ENCODE measurements at regions not wholly inside any gene's neighbourhood (a gene's known extent, or its start where the extent isn't known, plus 50 kb on each side); places are given as distances from the start of the nearest gene placed in this dataset.

DNA sequence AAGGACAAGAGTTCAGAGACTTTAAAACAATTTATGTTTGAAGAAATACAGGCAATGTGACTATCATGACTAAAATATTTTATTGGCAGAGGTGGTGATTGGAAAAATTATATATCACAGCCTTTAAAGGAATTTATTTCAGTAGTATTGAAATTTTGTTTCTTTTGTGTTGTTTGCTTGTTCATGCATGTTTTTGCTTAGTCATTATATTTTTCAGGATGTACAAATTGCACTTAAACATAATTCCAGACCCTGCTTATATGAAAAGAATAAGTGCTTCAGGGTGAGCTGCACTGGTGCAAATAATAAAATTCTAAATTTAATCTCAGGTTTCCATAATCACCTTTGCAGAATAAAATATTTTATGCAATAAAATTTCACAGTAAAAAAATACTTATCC lies 283.3 kb downstream of the PPP1R3A start:
- intact Hi-C loops (cut with DNase I): no loop called here
- Histone ChIP-seq H3K9ac (ENCODE audit: low read length in 3 of 3) (no peak overlapping the region), H3K4me3 (ENCODE audit: low read length in 3 of 3) (no peak overlapping the region), H3K36me3 (ENCODE audit: control insufficient read depth in 2 of 3, insufficient read depth in 3 of 3, low read length in 3 of 3) (no peaks in the 10 kb centered on the region), H3K27ac (ENCODE audit: low read depth in 2 of 2, low read length in 2 of 2) (no peak overlapping the region), H3K4me1 (ENCODE audit: control insufficient read depth in 2 of 3, insufficient read depth in 2 of 3, low read depth in 1 of 3, low read length in 3 of 3) (no peaks in the 10 kb centered on the region), H3K9me3 (ENCODE audit: control insufficient read depth in 2 of 3, insufficient read depth in 1 of 3, low read length in 3 of 3) (no peaks in the 10 kb centered on the region), H3K27me3 (ENCODE audit: control insufficient read depth, insufficient read depth, low read length) (no peaks in the 10 kb centered on the region)
- no peak for FAIRE-seq
- TF ChIP-seq, protein P1, sequence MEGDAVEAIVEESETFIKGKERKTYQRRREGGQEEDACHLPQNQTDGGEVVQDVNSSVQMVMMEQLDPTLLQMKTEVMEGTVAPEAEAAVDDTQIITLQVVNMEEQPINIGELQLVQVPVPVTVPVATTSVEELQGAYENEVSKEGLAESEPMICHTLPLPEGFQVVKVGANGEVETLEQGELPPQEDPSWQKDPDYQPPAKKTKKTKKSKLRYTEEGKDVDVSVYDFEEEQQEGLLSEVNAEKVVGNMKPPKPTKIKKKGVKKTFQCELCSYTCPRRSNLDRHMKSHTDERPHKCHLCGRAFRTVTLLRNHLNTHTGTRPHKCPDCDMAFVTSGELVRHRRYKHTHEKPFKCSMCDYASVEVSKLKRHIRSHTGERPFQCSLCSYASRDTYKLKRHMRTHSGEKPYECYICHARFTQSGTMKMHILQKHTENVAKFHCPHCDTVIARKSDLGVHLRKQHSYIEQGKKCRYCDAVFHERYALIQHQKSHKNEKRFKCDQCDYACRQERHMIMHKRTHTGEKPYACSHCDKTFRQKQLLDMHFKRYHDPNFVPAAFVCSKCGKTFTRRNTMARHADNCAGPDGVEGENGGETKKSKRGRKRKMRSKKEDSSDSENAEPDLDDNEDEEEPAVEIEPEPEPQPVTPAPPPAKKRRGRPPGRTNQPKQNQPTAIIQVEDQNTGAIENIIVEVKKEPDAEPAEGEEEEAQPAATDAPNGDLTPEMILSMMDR (IDR thresholded peaks at IDR 0.05; ENCODE audit: borderline replicate concordance, extremely low read depth, insufficient read depth): no peak
- DNase-seq: no peak

DNA sequence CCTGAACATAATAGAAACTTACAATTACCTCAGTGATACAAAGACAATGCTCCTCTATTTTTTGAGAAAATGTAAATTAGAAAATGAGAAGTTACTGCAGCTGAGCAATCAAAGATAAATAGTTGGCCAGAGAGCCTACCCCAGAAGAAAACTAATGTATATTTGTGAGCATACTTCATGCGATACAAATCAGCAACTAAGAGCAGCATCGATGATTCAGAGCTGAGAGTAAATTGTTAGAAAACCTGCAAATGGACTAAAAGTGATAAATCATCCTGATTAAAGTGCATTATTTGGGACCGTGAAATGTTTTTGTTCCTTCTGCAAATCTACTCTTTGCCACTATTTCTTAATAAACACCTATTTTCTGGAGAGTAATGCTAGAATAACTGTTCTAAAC lies 285.7 kb downstream of the PPP1R3A start:
- H3K9ac ChIP-seq (ENCODE audit: low read length in 3 of 3): no peak overlapping the region
- no peaks in the 10 kb centered on the region for H3K27me3 ChIP-seq (ENCODE audit: control insufficient read depth, insufficient read depth, low read length)
- DNase-seq: no peak
- H3K27ac ChIP-seq (ENCODE audit: low read depth in 2 of 2, low read length in 2 of 2): no peak overlapping the region
- no peak for FAIRE-seq
- H3K36me3 ChIP-seq (ENCODE audit: control insufficient read depth in 2 of 3, insufficient read depth in 3 of 3, low read length in 3 of 3): no peaks in the 10 kb centered on the region
- no peak overlapping the region for H3K4me3 ChIP-seq (ENCODE audit: low read length in 3 of 3)
- TF ChIP-seq, protein P1 (IDR thresholded peaks at IDR 0.05; ENCODE audit: borderline replicate concordance, extremely low read depth, insufficient read depth): no peak
- no peaks in the 10 kb centered on the region for H3K4me1 ChIP-seq (ENCODE audit: control insufficient read depth in 2 of 3, insufficient read depth in 2 of 3, low read depth in 1 of 3, low read length in 3 of 3)
- intact Hi-C loops (cut with DNase I): no loop called here
- no peaks in the 10 kb centered on the region for H3K9me3 ChIP-seq (ENCODE audit: control insufficient read depth in 2 of 3, insufficient read depth in 1 of 3, low read length in 3 of 3)

DNA sequence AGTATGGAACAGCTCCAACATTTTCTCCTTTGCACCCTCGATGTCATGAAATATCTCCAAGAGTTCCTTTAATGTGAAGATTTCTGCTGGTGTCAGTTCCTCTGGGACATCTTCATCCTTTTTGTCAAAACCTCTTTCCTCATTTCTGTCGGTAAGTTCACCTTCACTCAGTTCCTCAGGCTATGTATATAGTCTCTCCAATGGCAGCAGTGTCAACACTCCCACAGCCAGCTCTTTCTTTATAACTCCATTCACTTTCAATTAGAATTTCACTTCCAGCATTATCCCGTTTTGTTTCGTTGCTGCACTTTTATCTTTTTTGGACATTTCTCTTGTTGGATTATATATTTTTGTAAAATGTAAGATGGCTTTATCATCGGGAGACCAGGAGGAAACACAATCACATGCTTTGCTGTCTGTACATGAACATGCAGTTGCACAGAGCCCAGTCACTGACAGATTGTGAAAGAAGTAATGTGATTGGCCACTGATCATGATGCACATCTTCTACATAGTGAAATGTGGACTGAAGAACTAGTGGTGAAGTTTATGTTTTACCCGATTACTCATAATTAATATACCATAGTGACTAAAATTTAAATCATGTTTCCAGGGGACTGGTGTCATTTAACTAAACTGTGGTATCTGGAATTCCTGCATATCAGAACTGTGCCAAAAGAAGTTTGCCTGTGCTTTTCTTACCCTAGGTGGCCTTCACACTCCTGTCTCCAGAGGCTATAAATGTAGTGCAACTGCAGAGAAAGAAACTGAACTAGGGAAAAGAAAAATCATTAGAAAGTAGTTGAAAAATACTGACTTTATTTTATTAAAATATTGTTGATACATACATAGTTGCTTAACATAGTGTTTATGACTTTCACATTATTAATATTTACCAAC lies 289.6 kb downstream of the PPP1R3A start:
- no peaks in the 10 kb centered on the region for H3K9me3 ChIP-seq (ENCODE audit: control insufficient read depth in 2 of 3, insufficient read depth in 1 of 3, low read length in 3 of 3)
- no peak overlapping the region for H3K4me3 ChIP-seq (ENCODE audit: low read length in 3 of 3)
- H3K4me1 ChIP-seq (ENCODE audit: control insufficient read depth in 2 of 3, insufficient read depth in 2 of 3, low read depth in 1 of 3, low read length in 3 of 3): no peaks in the 10 kb centered on the region
- FAIRE-seq (no peak), DNase-seq (no peak)
- H3K27ac ChIP-seq (ENCODE audit: low read depth in 2 of 2, low read length in 2 of 2): no peak overlapping the region
- H3K27me3 ChIP-seq (ENCODE audit: control insufficient read depth, insufficient read depth, low read length): no peaks in the 10 kb centered on the region
- no peak overlapping the region for H3K9ac ChIP-seq (ENCODE audit: low read length in 3 of 3)
- intact Hi-C loops (cut with DNase I): no loop called here
- TF ChIP-seq, protein P1 (IDR thresholded peaks at IDR 0.05; ENCODE audit: borderline replicate concordance, extremely low read depth, insufficient read depth): no peak
- no peaks in the 10 kb centered on the region for H3K36me3 ChIP-seq (ENCODE audit: control insufficient read depth in 2 of 3, insufficient read depth in 3 of 3, low read length in 3 of 3)

All from kidney (tissue), 13 donors.